Fibroblast of gingiva (primary cell): ENCODE measurements at regions not wholly inside any gene's neighbourhood (a gene's known extent, or its start where the extent isn't known, plus 50 kb on each side); places are given as distances from the start of the nearest gene placed in this dataset.
A peak's percentile ranks its signal among the peaks of the same experiment; 100 is the strongest.

ENCODE experiments used
- DNase-seq: peaks from one replicate; pipeline ENCODE4 v3.0.0-alpha.2; 2011; ENCODE audit warnings: low read depth

- DNase-seq: no peak
Observed at GRCh38 chr3:70800951-70801350, 488.5 kb upstream of the MDFIC2 start.

- DNase-seq: no peak
Observed at GRCh38 chr3:70789878-70790277, 477.4 kb upstream of the MDFIC2 start.

GRCh38 chr3:70780790-70781189 is 468.4 kb upstream of the MDFIC2 start:
- no peak for DNase-seq

- no peak for DNase-seq
Observed at GRCh38 chr3:70779296-70779695, 466.9 kb upstream of the MDFIC2 start.

GRCh38 chr3:70776081-70776480 is 463.6 kb upstream of the MDFIC2 start:
- DNase-seq: no peak

- DNase-seq: no peak
Observed at GRCh38 chr3:70775257-70775656, 462.8 kb upstream of the MDFIC2 start.

- no peak for DNase-seq
Observed at GRCh38 chr3:70774641-70775040, 462.2 kb upstream of the MDFIC2 start.

GRCh38 chr3:70771426-70772147 is 459.1 kb upstream of the MDFIC2 start:
- DNase-seq: no peak

- no peak for DNase-seq
Observed at GRCh38 chr3:70770650-70771049, 458.2 kb upstream of the MDFIC2 start.

- DNase-seq: no peak
Observed at GRCh38 chr3:70766301-70766700, 453.9 kb upstream of the MDFIC2 start.

GRCh38 chr3:70763894-70764293 is 451.5 kb upstream of the MDFIC2 start:
- DNase-seq: no peak

- DNase-seq: no peak
Observed at GRCh38 chr3:70757658-70758057, 445.2 kb upstream of the MDFIC2 start.

- DNase-seq: no peak
Observed at GRCh38 chr3:70755526-70755925, 443.1 kb upstream of the MDFIC2 start.

- DNase-seq: peak; percentile 10
Observed at GRCh38 chr3:70754314-70754713, 441.9 kb upstream of the MDFIC2 start.

GRCh38 chr3:70753572-70753971 is 441.1 kb upstream of the MDFIC2 start:
- no peak for DNase-seq

GRCh38 chr3:70752051-70752450 is 439.6 kb upstream of the MDFIC2 start:
- no peak for DNase-seq

- DNase-seq: no peak
Observed at GRCh38 chr3:70749122-70749521, 436.7 kb upstream of the MDFIC2 start.

- DNase-seq: no peak
Observed at GRCh38 chr3:70748593-70748992, 436.2 kb upstream of the MDFIC2 start.

GRCh38 chr3:70747847-70748246 is 435.4 kb upstream of the MDFIC2 start:
- DNase-seq: no peak

- DNase-seq: no peak
Observed at GRCh38 chr3:70744536-70744935, 432.1 kb upstream of the MDFIC2 start.

GRCh38 chr3:70743754-70744153 is 431.3 kb upstream of the MDFIC2 start:
- DNase-seq: no peak

GRCh38 chr3:70742081-70742480 is 429.6 kb upstream of the MDFIC2 start:
- no peak for DNase-seq

- DNase-seq: no peak
Observed at GRCh38 chr3:70740872-70741271, 428.4 kb upstream of the MDFIC2 start.

GRCh38 chr3:70740071-70740470 is 427.6 kb upstream of the MDFIC2 start:
- DNase-seq: no peak
